Epithelial cell of esophagus (primary cell): ENCODE measurements at regions not wholly inside any gene's neighbourhood (a gene's known extent, or its start where the extent isn't known, plus 50 kb on each side); places are given as distances from the start of the nearest gene placed in this dataset.

ENCODE experiments used
- DNase-seq: peaks from one replicate; pipeline ENCODE4 v3.0.0; 2010; ENCODE audit warnings: low read depth
- H3K4me3 ChIP-seq: 2 replicates; pipeline ENCODE4 v1.5.1; 2011; ENCODE audit warnings: mild to moderate bottlenecking, low read length, control low read depth
- TF ChIP-seq, protein P1 (sequence below): IDR thresholded peaks from 2 replicates; pipeline ENCODE4 v1.5.1; 2011; ENCODE audit warnings: low read depth, mild to moderate bottlenecking, low read length, control low read depth, inconsistent platforms; ENCODE audit not compliant: insufficient read depth; ENCODE audit errors: missing control alignments

DNA sequence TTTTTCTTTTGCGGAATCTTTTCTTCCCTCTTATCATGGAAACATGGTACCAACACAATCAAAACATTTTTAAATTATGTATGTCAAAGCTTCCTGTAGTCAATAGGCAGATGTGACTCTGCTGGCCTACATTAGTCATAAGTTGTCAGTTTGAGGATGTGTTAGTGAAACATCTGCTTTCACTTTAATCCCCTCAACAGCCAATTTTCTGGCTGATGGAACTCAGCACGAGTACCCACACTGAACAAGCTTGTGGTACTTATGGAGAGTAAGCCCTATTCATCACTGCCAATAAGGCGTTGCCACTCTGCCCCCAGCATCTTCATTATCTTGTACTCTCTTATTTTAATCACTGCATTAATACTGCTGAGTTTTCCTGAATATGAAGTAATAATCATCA is 1034.4 kb downstream of the CDH9 start:
- DNase-seq: no peak
- TF ChIP-seq, protein P1, sequence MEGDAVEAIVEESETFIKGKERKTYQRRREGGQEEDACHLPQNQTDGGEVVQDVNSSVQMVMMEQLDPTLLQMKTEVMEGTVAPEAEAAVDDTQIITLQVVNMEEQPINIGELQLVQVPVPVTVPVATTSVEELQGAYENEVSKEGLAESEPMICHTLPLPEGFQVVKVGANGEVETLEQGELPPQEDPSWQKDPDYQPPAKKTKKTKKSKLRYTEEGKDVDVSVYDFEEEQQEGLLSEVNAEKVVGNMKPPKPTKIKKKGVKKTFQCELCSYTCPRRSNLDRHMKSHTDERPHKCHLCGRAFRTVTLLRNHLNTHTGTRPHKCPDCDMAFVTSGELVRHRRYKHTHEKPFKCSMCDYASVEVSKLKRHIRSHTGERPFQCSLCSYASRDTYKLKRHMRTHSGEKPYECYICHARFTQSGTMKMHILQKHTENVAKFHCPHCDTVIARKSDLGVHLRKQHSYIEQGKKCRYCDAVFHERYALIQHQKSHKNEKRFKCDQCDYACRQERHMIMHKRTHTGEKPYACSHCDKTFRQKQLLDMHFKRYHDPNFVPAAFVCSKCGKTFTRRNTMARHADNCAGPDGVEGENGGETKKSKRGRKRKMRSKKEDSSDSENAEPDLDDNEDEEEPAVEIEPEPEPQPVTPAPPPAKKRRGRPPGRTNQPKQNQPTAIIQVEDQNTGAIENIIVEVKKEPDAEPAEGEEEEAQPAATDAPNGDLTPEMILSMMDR: no peak
- no peak overlapping the region for H3K4me3 ChIP-seq

DNA sequence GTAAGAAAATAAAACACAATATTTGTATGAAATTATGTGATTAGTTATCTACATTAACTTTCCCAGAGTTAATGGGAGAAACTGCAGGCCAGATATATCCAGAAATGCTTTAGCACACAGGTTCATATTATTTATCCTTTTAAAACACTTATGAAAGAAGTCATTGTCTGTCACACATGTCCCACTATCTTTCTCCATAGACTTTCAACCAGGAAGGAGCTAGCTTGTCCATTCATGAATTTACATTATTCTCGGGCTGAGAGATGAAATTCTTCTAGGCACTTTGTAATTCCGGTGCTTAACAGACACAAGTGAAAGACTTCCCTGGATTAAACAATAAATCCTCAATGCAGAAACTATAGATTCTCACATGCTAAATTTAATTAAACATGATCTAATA is 1043.2 kb downstream of the CDH9 start:
- TF ChIP-seq, protein P1: no peak
- H3K4me3 ChIP-seq: no peak overlapping the region
- no peak for DNase-seq

GRCh38 chr5:25993701-25994100 is 1044.7 kb downstream of the CDH9 start:
- TF ChIP-seq, protein P1: no peak
- DNase-seq: no peak
- H3K4me3 ChIP-seq: no peak overlapping the region

DNA sequence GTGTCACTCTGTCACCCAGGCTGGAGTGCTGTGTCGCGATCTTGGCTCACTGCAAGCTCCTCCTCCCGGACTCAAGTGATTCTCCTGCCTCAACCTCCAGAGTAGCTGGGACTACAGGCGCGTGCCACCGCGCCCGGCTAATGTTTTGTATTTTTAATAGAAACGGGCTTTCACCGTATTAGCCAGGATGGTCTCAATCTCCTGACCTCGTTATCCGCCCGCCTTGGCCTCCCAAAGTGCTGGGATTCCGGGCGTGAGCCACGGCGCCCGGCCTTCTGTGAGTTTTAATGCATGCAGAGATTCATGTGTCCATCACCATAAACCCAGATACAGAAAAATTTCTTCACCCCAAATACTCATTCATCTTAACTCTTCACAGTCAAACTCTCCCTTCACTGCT is 1046.7 kb downstream of the CDH9 start:
- DNase-seq: no peak
- H3K4me3 ChIP-seq: no peak overlapping the region
- TF ChIP-seq, protein P1: no peak

DNA sequence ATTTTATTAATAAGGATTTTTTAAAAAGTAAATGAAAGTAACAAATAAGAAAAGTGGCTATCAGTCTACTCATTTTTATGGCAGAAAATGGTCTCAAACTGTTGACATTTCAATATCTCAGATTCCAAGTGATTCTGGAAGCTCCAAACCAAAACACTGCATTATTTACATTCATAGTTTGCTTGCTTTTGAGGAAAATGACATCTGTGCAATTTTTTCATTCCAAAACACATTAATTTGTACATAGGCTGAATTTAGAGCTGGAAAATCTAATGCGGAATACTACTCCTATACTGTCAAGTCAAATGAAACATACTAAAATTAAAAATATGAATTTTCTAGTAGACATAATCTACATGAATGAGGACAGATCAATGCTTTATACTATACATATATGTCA is 1047.6 kb downstream of the CDH9 start:
- TF ChIP-seq, protein P1: no peak
- DNase-seq: no peak
- no peak overlapping the region for H3K4me3 ChIP-seq

DNA sequence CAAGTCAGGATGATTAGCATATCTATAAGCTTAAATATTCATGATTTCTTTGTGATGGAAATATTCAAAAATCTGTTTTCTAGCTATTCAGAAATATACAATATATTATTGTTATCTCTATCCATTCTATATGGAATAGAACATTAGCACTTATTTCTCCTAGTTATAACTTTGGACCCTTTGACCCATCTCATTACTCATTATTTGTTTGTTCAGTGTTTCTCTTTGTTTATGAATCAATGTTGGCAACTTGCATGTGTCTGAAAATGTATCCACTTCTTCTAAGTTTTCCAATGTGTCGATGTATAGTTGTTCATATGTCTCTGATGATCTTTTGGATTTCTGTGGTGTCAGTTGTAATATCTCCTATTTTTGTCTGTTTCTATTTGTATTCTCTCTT is 1059.3 kb downstream of the CDH9 start:
- TF ChIP-seq, protein P1: no peak
- no peak overlapping the region for H3K4me3 ChIP-seq

DNA sequence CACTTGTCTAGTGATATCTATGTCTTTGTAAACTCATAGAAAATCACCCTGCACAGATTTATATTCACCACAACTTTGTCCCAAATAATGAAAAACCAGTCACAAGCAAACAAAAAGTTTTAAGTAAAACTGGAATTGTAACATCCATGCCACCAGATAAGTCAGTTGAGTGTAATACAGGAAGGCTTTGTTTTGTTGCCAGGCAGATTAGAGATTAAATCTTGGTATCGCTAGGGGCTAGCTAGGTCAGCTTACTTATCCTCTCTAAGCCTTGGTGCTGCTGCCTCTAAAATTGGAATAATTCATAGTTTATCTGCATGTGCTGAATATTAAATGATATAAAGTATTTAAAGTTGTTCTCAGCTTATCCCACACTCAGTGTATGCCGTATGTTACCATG is 1062.5 kb downstream of the CDH9 start:
- TF ChIP-seq, protein P1: no peak
- DNase-seq: no peak
- H3K4me3 ChIP-seq: no peak overlapping the region

More for the DNA sequence above, 1059.3 kb downstream of the CDH9 start:
- DNase-seq: no peak
